ENCODE measurements at regions not wholly inside any gene's neighbourhood (a gene's known extent, or its start where the extent isn't known, plus 50 kb on each side); places are given as distances from the start of the nearest gene placed in this dataset.

GRCh38 chr6:120164531-120164930 is 815.0 kb upstream of the MAN1A1 start:
- no peak overlapping the region for H3K4me3 ChIP-seq
- H3K36me3 ChIP-seq: no peaks in the 10 kb centered on the region
- no peaks in the 10 kb centered on the region for H3K27me3 ChIP-seq (replicated peaks in 1 of 7)
- H3K4me1 ChIP-seq: no peaks in the 10 kb centered on the region
- intact Hi-C loops (cut with DNase I; ENCODE audit: low total_unique reads): no loop called here
- TF ChIP-seq POLR2AphosphoS5 (IDR thresholded peaks at IDR 0.05): no peak
- no peak for TF ChIP-seq POLR2A (IDR thresholded peaks at IDR 0.05)
- no peak for TF ChIP-seq CTCF (IDR thresholded peaks at IDR 0.05 in 8 of 11, conservative IDR thresholded peaks at IDR 0.05 in 3 of 11)
- 82 to 90% (median 87%) methylated on average over 4 of the region's 4 CpGs for WGBS, 5 donors
- no peak overlapping the region for H3K27ac ChIP-seq
- DNase-seq: no peak
- H3K9me3 ChIP-seq: no peaks in the 10 kb centered on the region

DNA sequence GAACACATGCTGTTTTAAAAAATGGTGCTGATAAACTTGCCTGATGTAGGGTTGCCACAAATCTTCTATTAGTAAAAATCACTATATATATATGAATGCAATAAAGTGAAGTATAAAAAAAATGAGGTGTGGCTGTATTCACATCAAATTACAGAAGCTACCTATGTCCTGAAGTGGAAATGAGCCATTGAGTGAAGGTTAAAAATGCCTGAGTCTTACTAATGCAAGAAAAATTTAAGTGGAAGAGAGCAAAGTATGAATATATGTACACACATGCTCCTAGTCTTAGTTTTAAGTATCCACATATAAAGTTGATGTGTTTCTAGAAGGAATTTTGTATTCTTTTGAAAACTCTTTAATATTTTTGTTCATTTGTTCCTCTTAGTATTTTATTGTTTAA is 808.3 kb upstream of the MAN1A1 start:
- no peaks in the 10 kb centered on the region for H3K36me3 ChIP-seq
- no peaks in the 10 kb centered on the region for H3K27me3 ChIP-seq (replicated peaks in 1 of 7)
- DNase-seq: no peak
- intact Hi-C loops (cut with DNase I; ENCODE audit: low total_unique reads): no loop called here
- peaks cover 0 to 9% (median 0%) of the 10 kb centered on the region in 8 donors for H3K9me3 ChIP-seq
- no peak overlapping the region for H3K27ac ChIP-seq
- H3K4me3 ChIP-seq: no peak overlapping the region
- H3K4me1 ChIP-seq: no peaks in the 10 kb centered on the region
- no peak for TF ChIP-seq POLR2A (IDR thresholded peaks at IDR 0.05)
- TF ChIP-seq POLR2AphosphoS5 (IDR thresholded peaks at IDR 0.05): no peak
- TF ChIP-seq CTCF (IDR thresholded peaks at IDR 0.05 in 8 of 11, conservative IDR thresholded peaks at IDR 0.05 in 3 of 11): no peak

- H3K27ac ChIP-seq: no peak overlapping the region
- intact Hi-C loops (cut with DNase I; ENCODE audit: low total_unique reads): no loop called here
- peaks cover 0 to 27% (median 21%) of the 10 kb centered on the region in 8 donors for H3K9me3 ChIP-seq
- WGBS, 5 donors: 72 to 80% (median 78%) methylated on average over 4 of the region's 4 CpGs
- TF ChIP-seq POLR2AphosphoS5 (IDR thresholded peaks at IDR 0.05): no peak
- H3K4me3 ChIP-seq: no peak overlapping the region
- H3K36me3 ChIP-seq: no peaks in the 10 kb centered on the region
- no peaks in the 10 kb centered on the region for H3K27me3 ChIP-seq (replicated peaks in 1 of 7)
- DNase-seq: no peak
- no peaks in the 10 kb centered on the region for H3K4me1 ChIP-seq
These were observed 797.7 kb upstream of the MAN1A1 start for GRCh38 chr6:120147071-120147871.

DNA sequence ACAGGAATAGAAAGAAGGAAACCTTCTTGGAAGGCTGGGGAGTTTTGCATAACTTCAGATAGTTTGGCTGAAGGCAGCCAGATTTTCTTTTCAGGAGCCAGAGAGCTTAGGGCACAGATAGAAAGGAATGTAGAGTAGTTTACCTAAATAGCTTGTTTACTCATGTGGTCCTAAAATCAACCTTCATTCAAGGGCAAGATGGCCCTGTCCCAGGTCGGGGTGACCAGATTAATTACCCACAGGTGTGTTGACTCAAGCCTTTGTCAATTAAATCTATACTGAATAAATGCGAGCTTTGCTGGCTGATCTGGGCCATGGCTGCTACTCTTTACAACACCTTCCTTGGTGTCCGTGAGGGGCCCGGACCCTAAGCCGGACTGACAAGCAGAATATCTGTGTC is 792.0 kb upstream of the MAN1A1 start:
- intact Hi-C loops (cut with DNase I; ENCODE audit: low total_unique reads): no loop called here
- H3K4me3 ChIP-seq: no peak overlapping the region
- H3K4me1 ChIP-seq: no peaks in the 10 kb centered on the region
- DNase-seq: peak; percentile 45
- no peaks in the 10 kb centered on the region for H3K9me3 ChIP-seq
- no peaks in the 10 kb centered on the region for H3K36me3 ChIP-seq
- WGBS, 5 donors: 80 to 89% (median 84%) methylated on average over 5 of the region's 5 CpGs
- no peak for TF ChIP-seq CTCF (IDR thresholded peaks at IDR 0.05 in 8 of 11, conservative IDR thresholded peaks at IDR 0.05 in 3 of 11)
- no peak for TF ChIP-seq POLR2AphosphoS5 (IDR thresholded peaks at IDR 0.05)
- TF ChIP-seq POLR2A (IDR thresholded peaks at IDR 0.05): no peak
- H3K27ac ChIP-seq: no peak overlapping the region
- H3K27me3 ChIP-seq (replicated peaks in 1 of 7): no peaks in the 10 kb centered on the region

All from spleen (tissue), 11 donors.